B cell (primary cell): ENCODE measurements at regions not wholly inside any gene's neighbourhood (a gene's known extent, or its start where the extent isn't known, plus 50 kb on each side); places are given as distances from the start of the nearest gene placed in this dataset.

ENCODE experiments used
- ATAC-seq: fragments of 200-7000 bp; cut with Tn5 transposase; one replicate; pipeline ENCODE4 v1.10.0; 2021; ENCODE audit warnings: low read depth, mild to moderate bottlenecking, moderate number of reproducible peaks, moderate library complexity
- CTCF ChIA-PET: fragments of 350-600 bp; sonication (Branson Sonifier 250); formaldehyde crosslinking; loops from one replicate; lab custom pipeline; 2021; ENCODE audit warnings: antibody characterized with exemption, inconsistent platforms; lab: Charles Lee
- POLR2A ChIA-PET: fragments of 350-600 bp; sonication (Branson Sonifier 250); formaldehyde crosslinking; loops from one replicate; lab custom pipeline; 2021; ENCODE audit warnings: antibody characterized with exemption; lab: Charles Lee
- DNase-seq: peaks from one replicate; pipeline ENCODE4 v3.0.0; 2013
- H2AFZ ChIP-seq: 2 replicates; pipeline ENCODE4 v1.6.1; 2012; ENCODE audit warnings: mild to moderate bottlenecking, low read depth, low read length; ENCODE audit not compliant: insufficient read depth, poor library complexity, severe bottlenecking
- H3K27ac ChIP-seq, 2 donors: 1 replicate in 1 of 2; 2 replicates in 1 of 2; pipeline ENCODE4 v1.5.1; 2012 to 2013; ENCODE audit warnings: low read length in 2 of 2, mild to moderate bottlenecking in 2 of 2, moderate library complexity in 1 of 2
- H3K27me3 ChIP-seq, 4 experiments: fragments of 200-600 bp in 1 of 4; sonication (generic) in 1 of 4; replicated peaks in 1 of 4; 1 replicate in 2 of 4; 2 replicates in 2 of 4; pipeline versions ENCODE4 v1.6.1 to v1.7.0; 2013 to 2016; ENCODE audit warnings: low read length in 3 of 4, mild to moderate bottlenecking in 2 of 4, mixed read lengths in 1 of 4, moderate library complexity in 1 of 4; ENCODE audit not compliant: insufficient read depth in 4 of 4, control insufficient read depth in 3 of 4; ENCODE audit errors: control extremely low read depth in 1 of 4
- H3K36me3 ChIP-seq, 2 experiments: replicated peaks in 1 of 2; 1 replicate in 1 of 2; 2 replicates in 1 of 2; pipeline versions ENCODE4 v1.6.1 to v1.7.1; 2013; ENCODE audit warnings: low read length in 1 of 2; ENCODE audit not compliant: insufficient read depth in 2 of 2, control insufficient read depth in 1 of 2; ENCODE audit errors: control extremely low read depth in 1 of 2, extremely low read depth in 1 of 2
- H3K4me1 ChIP-seq, 2 donors: fragments of 200-600 bp in 1 of 2; sonication (generic) in 1 of 2; 1 replicate in 1 of 2; 2 replicates in 1 of 2; pipeline versions ENCODE4 v1.5.1 to v1.6.1; 2013 to 2017; ENCODE audit warnings: low read length in 2 of 2; ENCODE audit not compliant: control insufficient read depth in 2 of 2, insufficient read depth in 2 of 2
- H3K4me2 ChIP-seq: replicated peaks from 2 replicates; pipeline ENCODE3; 2012; ENCODE audit warnings: mild to moderate bottlenecking, low read depth, low read length; ENCODE audit not compliant: poor library complexity, severe bottlenecking
- H3K4me3 ChIP-seq, 5 experiments: fragments of 200-600 bp in 1 of 5; sonication (generic) in 1 of 5; 1 replicate in 3 of 5; 2 replicates in 2 of 5; pipeline versions ENCODE4 v1.5.1 to v1.7.0; 2011 to 2016; ENCODE audit warnings: low read length in 4 of 5, mild to moderate bottlenecking in 4 of 5, low read depth in 2 of 5, control low read depth in 1 of 5, moderate library complexity in 1 of 5; ENCODE audit not compliant: insufficient read depth in 1 of 5; ENCODE audit errors: control extremely low read depth in 1 of 5, extremely low read depth in 1 of 5
- H3K79me2 ChIP-seq: fragments of 200-600 bp; sonication (generic); one replicate; pipeline ENCODE4 v1.6.0; 2016; ENCODE audit warnings: low read length; ENCODE audit not compliant: control insufficient read depth, insufficient read depth
- H3K9ac ChIP-seq: fragments of 200-600 bp; sonication (generic); 2 replicates; pipeline ENCODE4 v1.6.1; 2017; ENCODE audit warnings: mild to moderate bottlenecking, low read length, moderate library complexity
- H3K9me3 ChIP-seq, 3 donors: one replicate each; pipeline versions ENCODE4 v1.6.1 to v1.7.1; 2013; ENCODE audit warnings: low read length in 2 of 3; ENCODE audit not compliant: control insufficient read depth in 2 of 3, insufficient read depth in 1 of 3; ENCODE audit errors: control extremely low read depth in 1 of 3
- H4K20me1 ChIP-seq: 2 replicates; pipeline ENCODE4 v1.6.0; 2012; ENCODE audit warnings: mild to moderate bottlenecking, low read length; ENCODE audit not compliant: insufficient read depth, control insufficient read depth, poor library complexity, severe bottlenecking
- H3K27ac Mint-ChIP-seq: one replicate; pipeline ENCODE4 v1.8.0; 2021; ENCODE audit warnings: mixed read lengths
- H3K27me3 Mint-ChIP-seq: one replicate; pipeline ENCODE4 v1.8.0; 2021; ENCODE audit warnings: mixed read lengths
- H3K4me1 Mint-ChIP-seq: one replicate; pipeline ENCODE4 v1.8.0; 2021; ENCODE audit warnings: mixed read lengths
- H3K4me3 Mint-ChIP-seq: one replicate; pipeline ENCODE4 v1.8.0; 2021; ENCODE audit warnings: mixed read lengths
- H3K9me3 Mint-ChIP-seq: one replicate; pipeline ENCODE4 v1.8.0; 2022; ENCODE audit warnings: mixed read lengths; ENCODE audit not compliant: insufficient read depth
- EZH2 ChIP-seq: IDR thresholded peaks from 2 replicates; pipeline ENCODE4 v1.6.1; 2012; ENCODE audit warnings: borderline replicate concordance, low read depth, mild to moderate bottlenecking, moderate library complexity, low read length; ENCODE audit not compliant: insufficient read depth, poor library complexity, severe bottlenecking
- WGBS: methylation state at CpG from one replicate; pipeline ENCODE4 v1.1.5; 2013; ENCODE audit warnings: missing lambda C conversion rate; ENCODE audit not compliant: insufficient coverage; 5-methylcytosine and 5-hydroxymethylcytosine counted together
- intact Hi-C: fragments of 100-400 bp; cut with micrococcal nuclease; formaldehyde crosslinking; loops from one replicate; pipeline ENCODE4 v1.10.0; 2022
- TF ChIP-seq, protein P1 (sequence below): fragments of 200-600 bp; IDR thresholded peaks from one replicate; pipeline ENCODE4 v1.8.0; 2022; ENCODE audit warnings: antibody characterized with exemption, mild to moderate bottlenecking

DNA sequence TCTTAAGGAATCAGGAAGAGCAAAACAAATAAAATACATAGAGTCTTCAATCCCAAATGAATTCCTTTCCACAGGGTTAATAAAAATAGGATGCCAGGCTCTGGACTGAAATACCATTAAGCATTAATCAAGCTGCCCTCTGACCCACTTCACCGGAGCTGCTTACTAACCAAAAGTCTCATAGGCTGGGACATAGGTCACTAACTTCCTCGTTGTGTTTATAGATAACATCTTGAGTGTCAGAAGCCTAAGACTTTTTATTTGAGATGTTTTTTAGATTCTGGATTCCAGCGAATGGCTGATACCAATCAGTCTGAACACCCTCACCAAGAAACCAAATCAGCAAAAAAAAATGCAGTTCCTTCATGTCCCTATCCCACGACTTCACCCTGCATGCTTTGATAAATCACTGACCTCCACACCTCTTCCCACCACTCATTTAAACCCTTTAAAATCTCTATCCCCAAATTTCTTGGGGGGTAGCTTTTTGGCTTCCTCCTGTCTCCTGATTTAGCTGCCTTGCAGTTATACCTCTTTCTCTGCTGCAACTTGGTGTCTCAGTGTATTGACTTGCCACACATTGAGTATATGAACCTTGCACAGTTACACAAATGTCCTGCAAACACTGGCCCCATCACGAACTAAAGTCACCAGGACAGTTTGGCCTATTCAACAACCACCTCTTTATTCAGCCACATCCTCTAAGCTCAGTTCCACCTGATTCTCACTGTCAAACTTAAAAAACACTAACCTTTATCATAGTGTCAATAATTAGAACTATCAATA lies 399.3 kb downstream of the METTL4 start:
- no peak overlapping the region for H2AFZ ChIP-seq
- no peaks in the 10 kb centered on the region for H4K20me1 ChIP-seq
- DNase-seq: no peak
- H3K9me3 ChIP-seq: no peaks in the 10 kb centered on the region
- no peak overlapping the region for H3K4me3 ChIP-seq
- WGBS: 49% methylated on average over 3 of the region's 5 CpGs
- no peaks in the 10 kb centered on the region for H3K4me1 ChIP-seq
- no peaks in the 10 kb centered on the region for H3K9me3 Mint-ChIP-seq
- ChIA-PET POLR2A (no interaction called here), CTCF (interaction anchor here (0.9 kb wide), 1 partner anchor 12 kb away, joined by 3 read pairs; no protein-coding TSS in a partner anchor)
- H3K79me2 ChIP-seq: no peaks in the 10 kb centered on the region
- no peak for ATAC-seq
- TF ChIP-seq, protein P1, sequence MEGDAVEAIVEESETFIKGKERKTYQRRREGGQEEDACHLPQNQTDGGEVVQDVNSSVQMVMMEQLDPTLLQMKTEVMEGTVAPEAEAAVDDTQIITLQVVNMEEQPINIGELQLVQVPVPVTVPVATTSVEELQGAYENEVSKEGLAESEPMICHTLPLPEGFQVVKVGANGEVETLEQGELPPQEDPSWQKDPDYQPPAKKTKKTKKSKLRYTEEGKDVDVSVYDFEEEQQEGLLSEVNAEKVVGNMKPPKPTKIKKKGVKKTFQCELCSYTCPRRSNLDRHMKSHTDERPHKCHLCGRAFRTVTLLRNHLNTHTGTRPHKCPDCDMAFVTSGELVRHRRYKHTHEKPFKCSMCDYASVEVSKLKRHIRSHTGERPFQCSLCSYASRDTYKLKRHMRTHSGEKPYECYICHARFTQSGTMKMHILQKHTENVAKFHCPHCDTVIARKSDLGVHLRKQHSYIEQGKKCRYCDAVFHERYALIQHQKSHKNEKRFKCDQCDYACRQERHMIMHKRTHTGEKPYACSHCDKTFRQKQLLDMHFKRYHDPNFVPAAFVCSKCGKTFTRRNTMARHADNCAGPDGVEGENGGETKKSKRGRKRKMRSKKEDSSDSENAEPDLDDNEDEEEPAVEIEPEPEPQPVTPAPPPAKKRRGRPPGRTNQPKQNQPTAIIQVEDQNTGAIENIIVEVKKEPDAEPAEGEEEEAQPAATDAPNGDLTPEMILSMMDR: no peak
- no peak for TF ChIP-seq EZH2
- H3K27ac Mint-ChIP-seq: no peak overlapping the region
- H3K27me3 ChIP-seq: no peaks in the 10 kb centered on the region
- no peak overlapping the region for H3K27ac ChIP-seq
- no peaks in the 10 kb centered on the region for H3K4me1 Mint-ChIP-seq
- no peak overlapping the region for H3K4me3 Mint-ChIP-seq
- no peaks in the 10 kb centered on the region for H3K27me3 Mint-ChIP-seq
- no peaks in the 10 kb centered on the region for H3K36me3 ChIP-seq
- H3K4me2 ChIP-seq: no peak overlapping the region
- intact Hi-C loops: no loop called here
- H3K9ac ChIP-seq: no peak overlapping the region

DNA sequence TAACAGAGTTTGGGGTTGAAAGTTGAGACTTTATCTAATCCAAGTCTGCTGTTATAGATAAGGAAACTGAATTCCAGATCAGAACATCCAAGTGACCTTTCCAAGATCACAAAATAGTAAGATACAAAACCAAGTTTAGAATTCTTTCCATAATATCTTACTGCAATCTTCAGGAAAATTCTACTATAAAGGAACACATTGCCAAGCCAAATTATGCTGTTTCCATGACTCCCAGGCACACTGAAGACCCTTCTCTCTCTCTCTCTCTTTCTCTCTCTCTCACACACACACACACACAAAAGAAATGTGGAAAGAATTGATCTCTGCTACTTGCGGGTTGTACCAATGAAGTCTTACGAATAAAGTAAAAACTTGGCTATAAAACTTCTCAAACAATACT lies 398.4 kb downstream of the METTL4 start:
- intact Hi-C loops: no loop called here
- ChIA-PET POLR2A (no interaction called here), CTCF (no interaction called here)
- H3K9me3 ChIP-seq: no peaks in the 10 kb centered on the region
- no peaks in the 10 kb centered on the region for H3K79me2 ChIP-seq
- Mint-ChIP-seq H3K27ac (no peak overlapping the region), H3K27me3 (no peaks in the 10 kb centered on the region), H3K4me3 (no peak overlapping the region), H3K9me3 (no peaks in the 10 kb centered on the region), H3K4me1 (no peaks in the 10 kb centered on the region)
- H4K20me1 ChIP-seq: no peaks in the 10 kb centered on the region
- ATAC-seq (no peak), DNase-seq (no peak)
- no peak overlapping the region for H3K9ac ChIP-seq
- H2AFZ ChIP-seq: no peak overlapping the region
- no peak overlapping the region for H3K4me2 ChIP-seq
- TF ChIP-seq, protein P1: no peak
- no peak for TF ChIP-seq EZH2
- no peaks in the 10 kb centered on the region for H3K36me3 ChIP-seq
- no peak overlapping the region for H3K4me3 ChIP-seq
- no peaks in the 10 kb centered on the region for H3K4me1 ChIP-seq
- WGBS: no CpG with 5 or more reads among the region's 2 CpGs
- H3K27me3 ChIP-seq: no peaks in the 10 kb centered on the region
- no peak overlapping the region for H3K27ac ChIP-seq
